CD4-positive, alpha-beta T cell treated with Interleukin-21 for 1 hour (primary cell): ENCODE measurements at regions not wholly inside any gene's neighbourhood (a gene's known extent, or its start where the extent isn't known, plus 50 kb on each side); places are given as distances from the start of the nearest gene placed in this dataset.
"Not testable (repeated sequence)": the region's sequence is repeated elsewhere in the genome, so short reads cannot be mapped to it uniquely, and the experiment has no call there.

Source experiments
- DNase-seq: peaks from one replicate; pipeline ENCODE4 v3.0.0-alpha.2; 2020

GRCh38 chr13:66237411-66238062, 992.6 kb downstream of the PCDH9 start:
- DNase-seq, result no peak

- DNase-seq, result no peak
These were observed 996.0 kb downstream of the PCDH9 start for GRCh38 chr13:66234159-66234558.

GRCh38 chr13:66231958-66232357, 998.2 kb downstream of the PCDH9 start:
- not testable (repeated sequence) for DNase-seq

- no peak for DNase-seq
These were observed 1005.1 kb downstream of the PCDH9 start for GRCh38 chr13:66225072-66225471.

- no peak for DNase-seq
These were observed 1005.5 kb downstream of the PCDH9 start for GRCh38 chr13:66224663-66225062.

- DNase-seq, result no peak
These were observed 1007.2 kb downstream of the PCDH9 start for GRCh38 chr13:66222926-66223325.

GRCh38 chr13:66222127-66222526, 1008.0 kb downstream of the PCDH9 start:
- DNase-seq, result no peak

- DNase-seq, result no peak
These were observed 1010.6 kb downstream of the PCDH9 start for GRCh38 chr13:66219506-66219905.

GRCh38 chr13:66218583-66218982, 1011.6 kb downstream of the PCDH9 start:
- DNase-seq, result no peak

GRCh38 chr13:66216728-66217127, 1013.4 kb downstream of the PCDH9 start:
- DNase-seq, result no peak

GRCh38 chr13:66214467-66214866, 1015.7 kb downstream of the PCDH9 start:
- DNase-seq, result no peak

GRCh38 chr13:66212511-66212910, 1017.6 kb downstream of the PCDH9 start:
- DNase-seq, result no peak

GRCh38 chr13:66210677-66211076, 1019.5 kb downstream of the PCDH9 start:
- no peak for DNase-seq

GRCh38 chr13:66208589-66208988, 1021.5 kb downstream of the PCDH9 start:
- no peak for DNase-seq

GRCh38 chr13:66207610-66208009, 1022.5 kb downstream of the PCDH9 start:
- DNase-seq, result no peak

- no peak for DNase-seq
These were observed 1024.3 kb downstream of the PCDH9 start for GRCh38 chr13:66205807-66206206.

GRCh38 chr13:66200555-66200954, 1029.6 kb downstream of the PCDH9 start:
- no peak for DNase-seq

- DNase-seq, result no peak
These were observed 1034.9 kb downstream of the PCDH9 start for GRCh38 chr13:66195238-66195637.

- DNase-seq, result no peak
These were observed 1040.2 kb downstream of the PCDH9 start for GRCh38 chr13:66189986-66190385.

GRCh38 chr13:66180836-66181235, 1049.3 kb downstream of the PCDH9 start:
- DNase-seq, result no peak

- no peak for DNase-seq
These were observed 1058.2 kb downstream of the PCDH9 start for GRCh38 chr13:66171920-66172319.

- no peak for DNase-seq
These were observed 1067.7 kb downstream of the PCDH9 start for GRCh38 chr13:66162470-66162869.

- no peak for DNase-seq
These were observed 1070.6 kb downstream of the PCDH9 start for GRCh38 chr13:66159511-66159910.

GRCh38 chr13:66154976-66155375, 1075.2 kb downstream of the PCDH9 start:
- DNase-seq, result no peak

GRCh38 chr13:66154354-66154753, 1075.8 kb downstream of the PCDH9 start:
- DNase-seq, result no peak
